ENCODE measurements at regions not wholly inside any gene's neighbourhood (a gene's known extent, or its start where the extent isn't known, plus 50 kb on each side); places are given as distances from the start of the nearest gene placed in this dataset.

DNA sequence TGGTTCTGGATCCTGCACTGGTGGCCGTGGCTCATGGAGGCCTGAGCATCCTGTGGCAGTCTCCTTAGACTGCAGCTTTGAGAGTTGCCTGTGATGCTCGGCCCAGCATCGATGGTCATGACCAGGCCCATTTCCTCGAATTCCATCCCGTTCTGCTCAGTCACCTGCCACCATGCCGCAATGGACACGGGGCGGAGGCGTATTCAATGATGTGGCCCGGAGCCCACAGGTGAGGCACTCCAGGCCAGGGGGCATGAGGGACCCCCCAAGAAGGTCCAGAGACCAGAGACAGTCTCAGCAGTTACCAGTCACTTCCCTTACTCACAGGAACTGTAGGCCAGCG lies 53.6 kb downstream of the SHANK2 start:
- TF ChIP-seq, protein P1, sequence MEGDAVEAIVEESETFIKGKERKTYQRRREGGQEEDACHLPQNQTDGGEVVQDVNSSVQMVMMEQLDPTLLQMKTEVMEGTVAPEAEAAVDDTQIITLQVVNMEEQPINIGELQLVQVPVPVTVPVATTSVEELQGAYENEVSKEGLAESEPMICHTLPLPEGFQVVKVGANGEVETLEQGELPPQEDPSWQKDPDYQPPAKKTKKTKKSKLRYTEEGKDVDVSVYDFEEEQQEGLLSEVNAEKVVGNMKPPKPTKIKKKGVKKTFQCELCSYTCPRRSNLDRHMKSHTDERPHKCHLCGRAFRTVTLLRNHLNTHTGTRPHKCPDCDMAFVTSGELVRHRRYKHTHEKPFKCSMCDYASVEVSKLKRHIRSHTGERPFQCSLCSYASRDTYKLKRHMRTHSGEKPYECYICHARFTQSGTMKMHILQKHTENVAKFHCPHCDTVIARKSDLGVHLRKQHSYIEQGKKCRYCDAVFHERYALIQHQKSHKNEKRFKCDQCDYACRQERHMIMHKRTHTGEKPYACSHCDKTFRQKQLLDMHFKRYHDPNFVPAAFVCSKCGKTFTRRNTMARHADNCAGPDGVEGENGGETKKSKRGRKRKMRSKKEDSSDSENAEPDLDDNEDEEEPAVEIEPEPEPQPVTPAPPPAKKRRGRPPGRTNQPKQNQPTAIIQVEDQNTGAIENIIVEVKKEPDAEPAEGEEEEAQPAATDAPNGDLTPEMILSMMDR (IDR thresholded peaks at IDR 0.05): no peak
- no peak for TF ChIP-seq POLR2A (IDR thresholded peaks at IDR 0.05)
